HepG2 (cell line): ENCODE measurements at regions not wholly inside any gene's neighbourhood (a gene's known extent, or its start where the extent isn't known, plus 50 kb on each side); places are given as distances from the start of the nearest gene placed in this dataset.

Experiments used
- ATAC-seq: fragments of 200-7000 bp; cut with Tn5 transposase; 3 replicates; pipeline ENCODE4 v1.9.1; 2020; ENCODE audit warnings: mild to moderate bottlenecking, moderate library complexity
- BruUV-seq: library from RNA; stranded (reverse); fragments of 400-500 nt; replicated peaks from 2 replicates; lab custom pipeline; 2021; lab: Mats Ljungman, UMichigan
- CTCF ChIA-PET: fragments of 300-600 bp; formaldehyde crosslinking; extraction: SDS; loops from one replicate; lab custom pipeline; 2021; ENCODE audit warnings: low total read pairs, inconsistent platforms, low intra/inter-chr PET ratio; lab: Yijun Ruan, JAX
- POLR2A ChIA-PET: fragments of 350-600 bp; sonication (Branson Sonifier 250); formaldehyde crosslinking; loops from one replicate; lab custom pipeline; 2020; ENCODE audit warnings: antibody characterized with exemption, inconsistent platforms; lab: Yijun Ruan, JAX
- DNase-seq: peaks from one replicate; pipeline ENCODE4 v3.0.0-alpha.2; 2015; ENCODE audit warnings: low spot score
- FAIRE-seq: peaks from 3 replicates; lab custom pipeline; 2011; peaks lifted over from hg19 to GRCh38; lab: Jason Lieb, UNC
- H2AFZ ChIP-seq: one replicate; pipeline ENCODE4 v1.6.1; 2011; ENCODE audit warnings: low read length, inconsistent platforms
- H3K27ac ChIP-seq: fragments of 300-600 bp; 3 replicates; pipeline ENCODE4 v1.8.0; 2011; ENCODE audit warnings: mixed run types, mild to moderate bottlenecking, mixed read lengths, low read length, inconsistent platforms; ENCODE audit not compliant: insufficient read depth; ENCODE audit errors: extremely low read length
- H3K27me3 ChIP-seq, 2 experiments: fragments of 200-600 bp in 1 of 2; 2 replicates in 1 of 2; 3 replicates in 1 of 2; pipeline versions ENCODE4 v1.6.0 to v1.8.0; 2011; ENCODE audit warnings: low read length in 2 of 2, mild to moderate bottlenecking in 2 of 2, moderate library complexity in 2 of 2, inconsistent platforms in 1 of 2; ENCODE audit not compliant: insufficient read depth in 2 of 2, control insufficient read depth in 1 of 2
- H3K36me3 ChIP-seq, 2 experiments: fragments of 200-600 bp in 1 of 2; replicated peaks in 1 of 2; 2 replicates in 1 of 2; 3 replicates in 1 of 2; pipeline versions ENCODE4 v1.5.1 to v1.8.0; 2011; ENCODE audit warnings: low read length in 2 of 2, inconsistent platforms in 1 of 2; ENCODE audit not compliant: insufficient read depth in 2 of 2, control insufficient read depth in 1 of 2
- H3K4me1 ChIP-seq: 2 replicates; pipeline ENCODE4 v1.5.1; 2012; ENCODE audit warnings: low read length, inconsistent platforms; ENCODE audit not compliant: insufficient read depth
- H3K4me2 ChIP-seq: 2 replicates; pipeline ENCODE4 v1.6.0; 2011; ENCODE audit warnings: low read depth, low read length, inconsistent platforms
- H3K4me3 ChIP-seq, 3 experiments: fragments of 200-600 bp in 1 of 3; sonication (generic), shearing (Covaris generic) in 1 of 3; replicated peaks in 1 of 3; 2 replicates each; pipeline ENCODE4 v1.5.1; 2011 to 2016; ENCODE audit warnings: low read length in 3 of 3, inconsistent platforms in 2 of 3, low read depth in 2 of 3, mild to moderate bottlenecking in 2 of 3, control low read depth in 1 of 3, mixed read lengths in 1 of 3; ENCODE audit not compliant: insufficient read depth in 1 of 3
- H3K79me2 ChIP-seq: one replicate; pipeline ENCODE4 v1.6.1; 2011; ENCODE audit warnings: low read length, inconsistent platforms; ENCODE audit not compliant: insufficient read depth
- H3K9ac ChIP-seq: 2 replicates; pipeline ENCODE4 v1.6.0; 2011; ENCODE audit warnings: mild to moderate bottlenecking, low read depth, low read length, inconsistent platforms; ENCODE audit not compliant: insufficient read depth
- H3K9me3 ChIP-seq: 2 replicates; pipeline ENCODE4 v1.5.1; 2012; ENCODE audit warnings: mild to moderate bottlenecking, low read length
- H4K20me1 ChIP-seq: 2 replicates; pipeline ENCODE4 v1.6.0; 2011; ENCODE audit warnings: inconsistent platforms, mild to moderate bottlenecking, low read length, moderate library complexity; ENCODE audit not compliant: insufficient read depth
- ATF3 ChIP-seq: sonication (generic); formaldehyde crosslinking; IDR thresholded peaks from 2 replicates; pipeline ENCODE4 v1.4.0; 2020; ENCODE audit warnings: missing genetic modification reagents
- CSRNP1 ChIP-seq: sonication (generic); formaldehyde crosslinking; IDR thresholded peaks from 2 replicates; pipeline ENCODE4 v1.8.1; 2023; ENCODE audit warnings: mild to moderate bottlenecking, missing genetic modification reagents
- GFI1 ChIP-seq: sonication (generic); formaldehyde crosslinking; IDR thresholded peaks from 2 replicates; pipeline ENCODE4 v1.5.0; 2020; ENCODE audit warnings: missing genetic modification reagents, mild to moderate bottlenecking, borderline replicate concordance
- KDM2A ChIP-seq: sonication (generic); formaldehyde crosslinking; IDR thresholded peaks from 2 replicates; pipeline ENCODE4 v1.4.0; 2020; ENCODE audit warnings: low read depth, missing genetic modification reagents, borderline replicate concordance
- MAFF ChIP-seq: IDR thresholded peaks from 2 replicates; pipeline ENCODE4 v1.6.1; 2011; ENCODE audit warnings: low read depth, low read length, improper control_type of control experiment
- MAFK ChIP-seq, 2 experiments: IDR thresholded peaks in 1 of 2; conservative IDR thresholded peaks in 1 of 2; 2 replicates each; pipeline ENCODE4 v1.6.1; 2011; ENCODE audit warnings: improper control_type of control experiment in 2 of 2, low read length in 2 of 2
- MBNL3 ChIP-seq: fragments of 250-450 bp; sonication (Bioruptor Pico); conservative IDR thresholded peaks from 2 replicates; pipeline ENCODE4 v1.8.0; 2022; ENCODE audit warnings: mild to moderate bottlenecking, inconsistent platforms
- MIER3 ChIP-seq: IDR thresholded peaks from 2 replicates; pipeline ENCODE4 v1.6.1; 2016; ENCODE audit warnings: missing compliant biosample characterization, borderline replicate concordance
- NFKB2 ChIP-seq: sonication (generic); formaldehyde crosslinking; IDR thresholded peaks from 2 replicates; pipeline ENCODE4 v1.4.0; 2020; ENCODE audit warnings: missing genetic modification reagents, borderline replicate concordance
- SMAD1 ChIP-seq: sonication (generic); formaldehyde crosslinking; IDR thresholded peaks from 2 replicates; pipeline ENCODE4 v1.4.0; 2020; ENCODE audit warnings: missing genetic modification reagents, low read depth, mild to moderate bottlenecking, borderline replicate concordance
- SP2 ChIP-seq: sonication (generic); formaldehyde crosslinking; IDR thresholded peaks from 2 replicates; pipeline ENCODE4 v1.5.1; 2020; ENCODE audit warnings: mild to moderate bottlenecking, missing genetic modification reagents
- ZNF30 ChIP-seq: sonication (generic); formaldehyde crosslinking; IDR thresholded peaks from 2 replicates; pipeline ENCODE4 v1.5.0; 2020; ENCODE audit warnings: mild to moderate bottlenecking, missing genetic modification reagents
- WGBS: methylation state at CpG from one replicate; pipeline ENCODE4 v1.1.6; 2017; ENCODE audit warnings: low lambda C conversion rate; 5-methylcytosine and 5-hydroxymethylcytosine counted together
- in situ Hi-C: cut with HindIII; loops from 2 replicates; pipeline ENCODE4 v1.10.0; 2017; ENCODE audit warnings: low pct_unique_long_range_greater_than_20kb; ENCODE audit not compliant: extremely low pct_ligation_motif_present
- intact Hi-C: fragments of 100-400 bp; cut with micrococcal nuclease; formaldehyde crosslinking; loops from one replicate; pipeline ENCODE4 v1.10.0; 2022; ENCODE audit not compliant: unreplicated experiment

- Histone ChIP-seq H3K4me1 (peaks cover 20% of the 10 kb centered on the region; the same call in 1 of the 2 replicates), H3K79me2 (no peaks in the 10 kb centered on the region), H3K4me2 (no peak overlapping the region), H3K36me3 (no peaks in the 10 kb centered on the region), H3K9ac (no peak overlapping the region), H3K27me3 (no peaks in the 10 kb centered on the region), H3K4me3 (no peak overlapping the region), H4K20me1 (no peaks in the 10 kb centered on the region), H3K27ac (no peak overlapping the region), H2AFZ (no peak overlapping the region), H3K9me3 (no peaks in the 10 kb centered on the region)
- TF ChIP-seq MBNL3 (CRISPR knock-in tag) (no peak), MAFK (conservative IDR thresholded peaks at IDR 0.05 in 1 of 2, IDR thresholded peaks at IDR 0.05 in 1 of 2; ENCODE audit: low read length in 2 of 2) (peak; percentile 23 to 59; a peak in 2 of 4 replicates), MAFF (peak; percentile 47; the same call in 1 of the 2 replicates)
- ChIA-PET CTCF (no interaction called here), POLR2A (no interaction called here)
- 44% methylated on average over 5 of the region's 5 CpGs for WGBS
- no peak for FAIRE-seq
- ATAC-seq, result no peak
- intact Hi-C loops (no loop called here), in situ Hi-C loops (no loop called here)
- no TSS peak for BruUV-seq
- no peak for DNase-seq
Observed at GRCh38 chr12:93261505-93262094, 116.1 kb upstream of the NUDT4 start.

- Histone ChIP-seq H3K9ac (no peak overlapping the region), H3K4me3 (no peak overlapping the region), H3K4me2 (no peak overlapping the region), H3K9me3 (no peaks in the 10 kb centered on the region), H3K79me2 (no peaks in the 10 kb centered on the region), H3K27me3 (no peaks in the 10 kb centered on the region), H4K20me1 (no peaks in the 10 kb centered on the region), H3K27ac (no peak overlapping the region), H2AFZ (no peak overlapping the region), H3K4me1 (peaks cover 32% of the 10 kb centered on the region), H3K36me3 (no peaks in the 10 kb centered on the region)
- WGBS, result 98% methylated on average over 2 of the region's 2 CpGs
- in situ Hi-C loops, result no loop called here
- DNase-seq (no peak), FAIRE-seq (no peak), ATAC-seq (no peak)
- TF ChIP-seq CSRNP1 (CRISPR knock-in tag) (no peak), ZNF30 (CRISPR knock-in tag) (no peak), SP2 (CRISPR knock-in tag) (no peak), MIER3 (no peak), GFI1 (CRISPR knock-in tag) (no peak), SMAD1 (CRISPR knock-in tag) (no peak), NFKB2 (CRISPR knock-in tag) (no peak), KDM2A (CRISPR knock-in tag) (no peak), ATF3 (CRISPR knock-in tag) (no peak)
- BruUV-seq, result no TSS peak
- intact Hi-C loops, result loop anchor here (5.0 kb wide), 1 partner anchor 39 kb away; no protein-coding TSS in a partner anchor
- ChIA-PET POLR2A (interaction anchor here (1.2 to 1.4 kb wide), 3 partner anchors 28 to 253 kb away, joined by 4 to 6 read pairs (median 5); no protein-coding TSS in a partner anchor), CTCF (no interaction called here)
Observed at GRCh38 chr12:93272997-93273396, 104.7 kb upstream of the NUDT4 start.
